Parathyroid adenoma (tissue), 2 donors: ENCODE measurements at regions not wholly inside any gene's neighbourhood (a gene's known extent, or its start where the extent isn't known, plus 50 kb on each side); places are given as distances from the start of the nearest gene placed in this dataset.
A peak's percentile ranks its signal among the peaks of the same experiment; 100 is the strongest.

Experiments used
- H2AFZ ChIP-seq: fragments of 300-600 bp; sonication (generic); one replicate; pipeline ENCODE4 v1.7.0; 2017; ENCODE audit warnings: antibody characterized with exemption, mild to moderate bottlenecking
- H3K27ac ChIP-seq: fragments of 300-600 bp; sonication (generic); one replicate; pipeline ENCODE4 v1.7.0; 2017
- H3K27me3 ChIP-seq: fragments of 300-600 bp; sonication (generic); one replicate; pipeline ENCODE4 v1.7.0; 2017; ENCODE audit warnings: low read length; ENCODE audit not compliant: control insufficient read depth, insufficient read depth
- H3K36me3 ChIP-seq: fragments of 300-600 bp; sonication (generic); one replicate; pipeline ENCODE4 v1.7.0; 2017; ENCODE audit warnings: low read length; ENCODE audit not compliant: control insufficient read depth, insufficient read depth
- H3K4me1 ChIP-seq: fragments of 300-600 bp; sonication (generic); one replicate; pipeline ENCODE4 v1.7.0; 2017; ENCODE audit warnings: control low read depth
- H3K4me2 ChIP-seq: fragments of 300-600 bp; sonication (generic); one replicate; pipeline ENCODE4 v1.7.0; 2017; ENCODE audit warnings: low read length
- H3K4me3 ChIP-seq: fragments of 300-600 bp; sonication (generic); one replicate; pipeline ENCODE4 v1.7.0; 2017; ENCODE audit warnings: low read depth, low read length
- H3K79me2 ChIP-seq: fragments of 300-600 bp; sonication (generic); one replicate; pipeline ENCODE4 v1.7.0; 2017; ENCODE audit warnings: control low read depth
- H3K9ac ChIP-seq: fragments of 300-600 bp; sonication (generic); one replicate; pipeline ENCODE4 v1.7.0; 2017; ENCODE audit warnings: mild to moderate bottlenecking
- H3K9me3 ChIP-seq: fragments of 300-600 bp; sonication (generic); one replicate; pipeline ENCODE4 v1.7.0; 2017; ENCODE audit warnings: low read length; ENCODE audit not compliant: control insufficient read depth
- TF ChIP-seq, protein P1 (sequence below): fragments of 300-600 bp; sonication (generic); IDR thresholded peaks from one replicate; pipeline ENCODE4 v1.7.0; 2017; ENCODE audit warnings: antibody characterized with exemption, mild to moderate bottlenecking
- donor health status: primary hyperparathyroidism.

DNA sequence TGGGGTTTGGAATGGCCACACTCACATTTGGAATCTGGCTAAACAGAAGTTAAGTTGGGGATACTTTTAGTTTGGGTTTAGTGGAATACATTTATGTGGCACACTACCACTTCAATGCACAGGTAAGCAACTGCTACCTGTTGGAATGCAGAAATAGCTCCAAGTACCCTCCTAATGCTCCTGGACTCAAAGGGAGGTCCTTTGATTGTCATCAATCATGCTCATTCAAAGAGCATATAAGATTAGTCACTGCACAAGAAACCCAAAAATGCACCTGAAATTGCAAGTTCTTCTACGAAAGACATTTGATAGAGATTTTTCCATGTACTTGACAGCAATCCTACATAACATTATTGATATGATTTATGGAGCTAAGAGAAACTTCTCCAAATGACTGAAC is 247.7 kb downstream of the ANKRD50 start:
- no peak overlapping the region for H3K4me2 ChIP-seq
- no peak overlapping the region for H3K4me3 ChIP-seq
- H3K4me1 ChIP-seq, result no peaks in the 10 kb centered on the region
- no peak overlapping the region for H3K9ac ChIP-seq
- no peak overlapping the region for H2AFZ ChIP-seq
- no peaks in the 10 kb centered on the region for H3K79me2 ChIP-seq
- H3K36me3 ChIP-seq, result no peaks in the 10 kb centered on the region
- H3K27ac ChIP-seq, result no peak overlapping the region
- no peaks in the 10 kb centered on the region for H3K9me3 ChIP-seq
- H3K27me3 ChIP-seq, result no peaks in the 10 kb centered on the region
- TF ChIP-seq, protein P1, sequence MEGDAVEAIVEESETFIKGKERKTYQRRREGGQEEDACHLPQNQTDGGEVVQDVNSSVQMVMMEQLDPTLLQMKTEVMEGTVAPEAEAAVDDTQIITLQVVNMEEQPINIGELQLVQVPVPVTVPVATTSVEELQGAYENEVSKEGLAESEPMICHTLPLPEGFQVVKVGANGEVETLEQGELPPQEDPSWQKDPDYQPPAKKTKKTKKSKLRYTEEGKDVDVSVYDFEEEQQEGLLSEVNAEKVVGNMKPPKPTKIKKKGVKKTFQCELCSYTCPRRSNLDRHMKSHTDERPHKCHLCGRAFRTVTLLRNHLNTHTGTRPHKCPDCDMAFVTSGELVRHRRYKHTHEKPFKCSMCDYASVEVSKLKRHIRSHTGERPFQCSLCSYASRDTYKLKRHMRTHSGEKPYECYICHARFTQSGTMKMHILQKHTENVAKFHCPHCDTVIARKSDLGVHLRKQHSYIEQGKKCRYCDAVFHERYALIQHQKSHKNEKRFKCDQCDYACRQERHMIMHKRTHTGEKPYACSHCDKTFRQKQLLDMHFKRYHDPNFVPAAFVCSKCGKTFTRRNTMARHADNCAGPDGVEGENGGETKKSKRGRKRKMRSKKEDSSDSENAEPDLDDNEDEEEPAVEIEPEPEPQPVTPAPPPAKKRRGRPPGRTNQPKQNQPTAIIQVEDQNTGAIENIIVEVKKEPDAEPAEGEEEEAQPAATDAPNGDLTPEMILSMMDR, result no peak

DNA sequence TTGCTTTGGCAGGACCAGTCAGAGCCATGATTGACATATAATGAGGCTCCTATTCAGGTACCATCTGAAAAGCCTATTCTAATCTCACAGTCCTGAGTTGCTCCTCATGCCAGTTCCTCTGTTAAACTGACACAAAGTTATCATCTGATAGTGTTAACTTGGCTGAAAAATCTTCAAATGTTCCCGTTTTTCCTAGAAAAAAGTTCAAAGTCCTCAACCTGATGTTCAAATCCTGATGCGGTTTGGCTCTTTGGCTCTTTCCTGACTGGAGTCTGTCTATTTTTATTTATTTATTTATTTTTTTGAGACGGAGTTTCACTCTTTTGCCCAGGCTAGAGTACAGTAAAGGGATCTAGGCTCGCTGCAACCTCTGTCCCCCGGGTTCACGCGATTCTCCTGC is 244.2 kb downstream of the ANKRD50 start:
- Histone ChIP-seq H3K9me3 (no peaks in the 10 kb centered on the region), H3K4me3 (no peak overlapping the region), H2AFZ (no peak overlapping the region), H3K36me3 (no peaks in the 10 kb centered on the region), H3K9ac (no peak overlapping the region), H3K79me2 (no peaks in the 10 kb centered on the region), H3K4me2 (no peak overlapping the region), H3K4me1 (no peaks in the 10 kb centered on the region), H3K27me3 (no peaks in the 10 kb centered on the region), H3K27ac (no peak overlapping the region)
- TF ChIP-seq, protein P1, result no peak

DNA sequence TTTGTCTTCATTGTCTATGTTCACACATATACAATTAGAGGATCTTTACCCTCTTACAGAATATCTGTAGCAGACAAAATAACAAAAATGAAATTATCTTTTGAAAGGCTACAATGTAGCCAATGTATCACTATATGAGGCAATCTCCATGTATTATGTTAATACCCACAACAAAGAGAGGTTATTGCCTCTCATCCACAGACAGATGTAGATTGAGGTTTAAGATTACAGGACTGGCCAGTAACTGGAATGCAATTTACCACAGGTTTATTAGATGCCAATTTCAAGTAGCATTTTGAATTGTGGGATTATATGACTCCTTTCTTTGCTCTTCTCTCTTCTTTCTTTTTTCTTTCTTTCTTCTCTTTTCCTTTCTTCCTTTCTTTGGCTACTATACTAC is 242.6 kb downstream of the ANKRD50 start:
- Histone ChIP-seq H3K4me2 (no peak overlapping the region), H2AFZ (no peak overlapping the region), H3K79me2 (no peaks in the 10 kb centered on the region), H3K4me3 (no peak overlapping the region), H3K36me3 (no peaks in the 10 kb centered on the region), H3K9ac (no peak overlapping the region), H3K4me1 (no peaks in the 10 kb centered on the region), H3K27ac (no peak overlapping the region), H3K9me3 (no peaks in the 10 kb centered on the region), H3K27me3 (no peaks in the 10 kb centered on the region)
- TF ChIP-seq, protein P1, result no peak

DNA sequence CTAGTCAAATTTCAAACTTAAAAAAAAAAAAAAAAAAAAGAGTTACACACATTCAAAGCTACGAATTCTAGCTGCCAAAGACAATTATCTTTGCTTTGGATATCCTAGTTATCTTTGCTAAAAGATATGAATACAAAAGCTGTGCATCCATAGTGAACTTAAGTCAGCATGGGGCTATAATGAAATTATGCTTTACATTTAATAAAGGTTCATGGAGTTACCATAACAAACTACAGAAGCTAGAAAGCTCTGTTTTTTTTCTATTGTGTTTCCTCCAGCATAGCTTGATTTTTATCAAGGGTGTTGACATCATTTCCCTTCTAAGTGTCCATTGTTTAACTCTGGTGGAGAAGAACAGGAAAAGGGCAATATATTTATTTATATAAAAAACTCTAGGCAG is 234.1 kb downstream of the ANKRD50 start:
- Histone ChIP-seq H3K9ac (no peak overlapping the region), H3K27ac (peak overlapping the region; percentile 24), H3K4me2 (no peak overlapping the region), H3K9me3 (no peaks in the 10 kb centered on the region), H3K4me1 (no peaks in the 10 kb centered on the region), H3K4me3 (no peak overlapping the region), H2AFZ (no peak overlapping the region), H3K79me2 (no peaks in the 10 kb centered on the region), H3K36me3 (no peaks in the 10 kb centered on the region), H3K27me3 (no peaks in the 10 kb centered on the region)
- TF ChIP-seq, protein P1, result no peak

DNA sequence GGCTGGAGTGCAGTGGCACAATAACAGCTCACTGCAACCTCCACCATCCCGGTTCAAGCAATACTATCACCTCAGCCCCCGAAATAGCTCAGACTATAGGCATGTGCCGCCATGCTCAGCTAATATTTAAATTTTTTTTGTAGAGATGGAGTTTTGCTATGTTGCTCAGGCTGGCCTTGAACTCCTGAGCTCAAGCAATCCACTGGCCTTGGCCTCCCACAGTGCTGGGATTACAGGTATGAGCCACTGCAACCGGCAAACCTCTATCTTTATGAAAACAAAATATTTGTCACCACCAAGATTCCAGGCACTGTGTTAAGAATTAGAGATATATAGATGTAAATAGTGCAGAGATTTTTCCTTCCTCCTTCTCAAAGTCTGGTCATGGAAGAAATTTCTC is 232.5 kb downstream of the ANKRD50 start:
- Histone ChIP-seq H3K27ac (no peak overlapping the region), H3K79me2 (no peaks in the 10 kb centered on the region)

More for the DNA sequence above, 232.5 kb downstream of the ANKRD50 start:
- H3K27me3 ChIP-seq, result no peaks in the 10 kb centered on the region
- no peak overlapping the region for H2AFZ ChIP-seq
- H3K4me2 ChIP-seq, result no peak overlapping the region
- H3K4me1 ChIP-seq, result no peaks in the 10 kb centered on the region
- no peaks in the 10 kb centered on the region for H3K9me3 ChIP-seq
- H3K36me3 ChIP-seq, result no peaks in the 10 kb centered on the region
- no peak overlapping the region for H3K4me3 ChIP-seq
- TF ChIP-seq, protein P1, result no peak
- no peak overlapping the region for H3K9ac ChIP-seq
